ENCODE measurements at regions not wholly inside any gene's neighbourhood (a gene's known extent, or its start where the extent isn't known, plus 50 kb on each side); places are given as distances from the start of the nearest gene placed in this dataset.

DNA sequence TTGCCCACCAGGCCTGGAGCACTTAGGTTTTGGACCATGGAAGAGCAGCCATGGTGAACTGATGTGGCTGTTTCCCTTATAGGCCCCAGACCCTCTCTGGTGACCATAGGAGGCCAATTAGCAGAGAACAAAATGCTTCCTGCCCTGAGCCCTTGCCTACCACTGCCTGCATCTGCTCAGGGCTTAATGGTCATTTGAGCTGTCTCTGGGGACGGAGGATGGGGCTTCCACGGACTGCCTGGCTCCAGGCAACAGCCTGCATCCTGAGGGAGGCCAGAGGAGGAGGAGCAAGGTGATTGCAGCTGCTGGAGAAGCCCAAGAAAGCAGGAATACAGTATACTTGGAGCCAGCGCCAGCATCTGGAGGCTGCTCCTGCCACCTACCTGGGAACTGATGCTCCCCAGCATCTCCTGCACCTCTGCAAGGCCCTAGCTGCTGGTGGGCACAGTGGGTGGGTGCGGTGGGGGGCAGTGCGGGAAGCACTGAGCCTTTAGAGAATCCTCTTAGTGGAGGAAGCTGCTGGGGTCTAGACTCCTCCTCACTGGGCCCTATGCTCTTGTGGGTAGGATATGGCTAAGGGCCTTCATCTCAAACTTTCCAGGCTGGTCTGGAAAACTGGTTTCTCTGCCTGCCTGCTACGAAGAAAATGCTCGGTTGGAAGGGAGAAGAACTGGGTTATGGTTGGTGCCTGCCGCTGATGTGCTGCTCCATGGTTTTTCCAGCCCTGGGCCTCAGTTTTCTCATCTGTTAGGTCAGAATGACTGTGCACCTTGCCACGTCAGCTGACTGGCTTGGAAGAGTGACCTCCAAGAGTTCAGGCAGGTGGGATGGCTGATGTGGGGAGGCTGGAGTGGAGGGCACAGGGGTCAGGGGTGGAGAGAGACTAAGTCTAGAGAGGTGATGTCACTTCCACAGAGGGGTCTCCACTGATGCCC lies 158.8 kb upstream of the PJA1 start:
- TF ChIP-seq CTCF (IDR thresholded peaks at IDR 0.05) (no peak), POLR2A (IDR thresholded peaks at IDR 0.05) (no peak)

All from gastroesophageal sphincter (tissue), 3 donors.